ENCODE measurements at regions not wholly inside any gene's neighbourhood (a gene's known extent, or its start where the extent isn't known, plus 50 kb on each side); places are given as distances from the start of the nearest gene placed in this dataset.

GRCh38 chr10:36608866-36609265, 516.5 kb upstream of the ANKRD30A start:
- no peak for TF ChIP-seq CTCF (IDR thresholded peaks at IDR 0.05)
- TF ChIP-seq POLR2A (IDR thresholded peaks at IDR 0.05) = no peak

Measured in lower leg skin (tissue), 3 donors.